ENCODE measurements at regions not wholly inside any gene's neighbourhood (a gene's known extent, or its start where the extent isn't known, plus 50 kb on each side); places are given as distances from the start of the nearest gene placed in this dataset.
"Not testable (repeated sequence)": the region's sequence is repeated elsewhere in the genome, so short reads cannot be mapped to it uniquely, and the experiment has no call there.

- no peaks in the 10 kb centered on the region for H3K36me3 ChIP-seq (ENCODE audit: low read depth)
- no peaks in the 10 kb centered on the region; the same call in 1 of the 2 replicates for H3K9me2 ChIP-seq (ENCODE audit: insufficient read depth)
- WGBS, 2 experiments (ENCODE audit: low coverage in 1 of 2, low lambda C conversion rate in 2 of 2, missing lambda C conversion rate in 2 of 2) = 97 to 100% methylated on average over 2 of the region's 2 CpGs
- no peak for DNase-seq
- H3F3A ChIP-seq (ENCODE audit: insufficient read depth) = no peaks in the 10 kb centered on the region
- no peaks in the 10 kb centered on the region for H3K27me3 ChIP-seq (replicated peaks; ENCODE audit: insufficient read depth)
- H3K4me2 ChIP-seq (ENCODE audit: unreplicated experiment) = no peak overlapping the region
- no peaks in the 10 kb centered on the region for H3K4me1 ChIP-seq (ENCODE audit: insufficient read depth)
- no peak overlapping the region for H3K4me3 ChIP-seq
- no peak overlapping the region for H2AFZ ChIP-seq
- TF ChIP-seq EZH2phosphoT487 (IDR thresholded peaks at IDR 0.05; ENCODE audit: insufficient read depth, low read depth) = no peak
- TF ChIP-seq EZH2 (IDR thresholded peaks at IDR 0.05; ENCODE audit: insufficient read depth, poor library complexity, severe bottlenecking) = no peak
- no peak overlapping the region for H3K27ac ChIP-seq
- no peaks in the 10 kb centered on the region for H3K9me3 ChIP-seq (ENCODE audit: low read depth)
- no peak overlapping the region for H3K9ac ChIP-seq
- H3K79me2 ChIP-seq (ENCODE audit: insufficient read depth) = no peaks in the 10 kb centered on the region
- in situ Hi-C loops (cut with MboI) = no loop called here
- H4K20me1 ChIP-seq (ENCODE audit: insufficient read depth) = no peaks in the 10 kb centered on the region
These were observed 316.6 kb upstream of the MAGI2 start for GRCh38 chr7:79770063-79770462.

- H2AFZ ChIP-seq; H3K9me2 ChIP-seq (ENCODE audit: insufficient read depth); H3K79me2 ChIP-seq (ENCODE audit: insufficient read depth); in situ Hi-C loops (cut with MboI); DNase-seq; H3K36me3 ChIP-seq (ENCODE audit: low read depth); H3K4me1 ChIP-seq (ENCODE audit: insufficient read depth); H3K9me3 ChIP-seq (ENCODE audit: low read depth); H3K27me3 ChIP-seq (replicated peaks; ENCODE audit: insufficient read depth); H3K27ac ChIP-seq; H3F3A ChIP-seq (ENCODE audit: insufficient read depth); H3K4me3 ChIP-seq; H3K4me2 ChIP-seq (ENCODE audit: unreplicated experiment); H3K9ac ChIP-seq; H4K20me1 ChIP-seq (ENCODE audit: insufficient read depth): not testable (repeated sequence)
- 93 to 95% methylated on average over 20 to 46 of the region's 46 CpGs for WGBS, 2 experiments (ENCODE audit: low coverage in 1 of 2, low lambda C conversion rate in 2 of 2, missing lambda C conversion rate in 2 of 2)
These were observed 314.6 kb upstream of the MAGI2 start for GRCh38 chr7:79767876-79768560.

GRCh38 chr7:79767192-79767591, 313.7 kb upstream of the MAGI2 start:
- H3K27me3 ChIP-seq (replicated peaks; ENCODE audit: insufficient read depth); H3K9me3 ChIP-seq (ENCODE audit: low read depth); in situ Hi-C loops (cut with MboI): not testable (repeated sequence)

DNA sequence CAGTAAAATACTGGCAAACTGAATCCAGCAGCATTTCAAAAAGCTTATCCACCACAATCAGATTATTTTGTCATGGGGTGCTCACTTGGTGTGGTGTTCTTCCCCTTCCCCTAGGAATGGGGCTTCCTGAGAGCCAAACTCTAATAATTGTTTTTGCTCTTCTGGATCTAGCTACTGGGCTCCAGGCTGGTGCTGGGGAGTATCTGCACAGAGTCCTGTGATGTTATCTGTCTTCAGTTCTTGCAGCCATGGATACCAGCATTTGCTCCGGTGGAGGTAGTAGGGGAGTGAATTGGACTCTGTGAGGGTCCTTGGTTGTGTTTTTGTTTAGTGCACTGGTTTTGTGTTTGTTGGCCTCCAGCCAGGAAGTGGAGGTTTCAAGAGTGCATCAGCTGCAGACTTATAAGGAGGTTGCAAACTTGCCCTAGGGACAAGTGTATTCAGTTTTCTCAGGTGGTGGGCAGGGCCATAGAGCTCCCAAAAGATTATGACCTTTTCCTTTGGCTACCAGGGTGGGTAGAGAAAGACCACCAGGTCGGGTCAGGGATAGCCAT, 308.5 kb upstream of the MAGI2 start:
- Histone ChIP-seq H3K4me3 (no peak overlapping the region), H3K9me2 (ENCODE audit: insufficient read depth) (no peaks in the 10 kb centered on the region), H3K9me3 (ENCODE audit: low read depth) (no peaks in the 10 kb centered on the region), H3K9ac (no peak overlapping the region), H3K4me2 (ENCODE audit: unreplicated experiment) (no peak overlapping the region), H2AFZ (no peak overlapping the region), H3K36me3 (ENCODE audit: low read depth) (no peaks in the 10 kb centered on the region), H3F3A (ENCODE audit: insufficient read depth) (no peaks in the 10 kb centered on the region), H3K27me3 (replicated peaks; ENCODE audit: insufficient read depth) (no peaks in the 10 kb centered on the region), H3K27ac (no peak overlapping the region), H4K20me1 (ENCODE audit: insufficient read depth) (no peaks in the 10 kb centered on the region), H3K79me2 (ENCODE audit: insufficient read depth) (no peaks in the 10 kb centered on the region), H3K4me1 (ENCODE audit: insufficient read depth) (no peaks in the 10 kb centered on the region)
- TF ChIP-seq EZH2phosphoT487 (IDR thresholded peaks at IDR 0.05; ENCODE audit: insufficient read depth, low read depth) (no peak), EZH2 (IDR thresholded peaks at IDR 0.05; ENCODE audit: insufficient read depth, poor library complexity, severe bottlenecking) (no peak)
- in situ Hi-C loops (cut with MboI) = no loop called here
- no peak for DNase-seq
- WGBS, 2 experiments (ENCODE audit: low coverage in 1 of 2, low lambda C conversion rate in 2 of 2, missing lambda C conversion rate in 2 of 2) = 21 to 31% methylated on average over 2 of the region's 2 CpGs

More at GRCh38 chr7:79767192-79767591, 313.7 kb upstream of the MAGI2 start:
- not testable (repeated sequence) for H3K4me2 ChIP-seq (ENCODE audit: unreplicated experiment); H3K4me3 ChIP-seq; DNase-seq; H3K36me3 ChIP-seq (ENCODE audit: low read depth); H3K9me2 ChIP-seq (ENCODE audit: insufficient read depth); H2AFZ ChIP-seq; H3K9ac ChIP-seq; H4K20me1 ChIP-seq (ENCODE audit: insufficient read depth); H3K79me2 ChIP-seq (ENCODE audit: insufficient read depth); H3K27ac ChIP-seq; H3F3A ChIP-seq (ENCODE audit: insufficient read depth); H3K4me1 ChIP-seq (ENCODE audit: insufficient read depth)
- 69 to 77% methylated on average over 13 to 14 of the region's 14 CpGs for WGBS, 2 experiments (ENCODE audit: low coverage in 1 of 2, low lambda C conversion rate in 2 of 2, missing lambda C conversion rate in 2 of 2)

GRCh38 chr7:79750941-79751340, 297.5 kb upstream of the MAGI2 start:
- H3F3A ChIP-seq (ENCODE audit: insufficient read depth); H3K27ac ChIP-seq; H2AFZ ChIP-seq; H3K9ac ChIP-seq; H3K27me3 ChIP-seq (replicated peaks; ENCODE audit: insufficient read depth); in situ Hi-C loops (cut with MboI); H3K4me3 ChIP-seq; H3K9me2 ChIP-seq (ENCODE audit: insufficient read depth); H3K4me1 ChIP-seq (ENCODE audit: insufficient read depth); H3K4me2 ChIP-seq (ENCODE audit: unreplicated experiment); H3K36me3 ChIP-seq (ENCODE audit: low read depth); H4K20me1 ChIP-seq (ENCODE audit: insufficient read depth); H3K79me2 ChIP-seq (ENCODE audit: insufficient read depth); H3K9me3 ChIP-seq (ENCODE audit: low read depth); DNase-seq: not testable (repeated sequence)
- WGBS, 2 experiments (ENCODE audit: low coverage in 1 of 2, low lambda C conversion rate in 2 of 2, missing lambda C conversion rate in 2 of 2) = 91 to 93% methylated on average over 8 of the region's 8 CpGs

All from GM23248 (cell line).